Right lung (tissue), 2 donors: ENCODE measurements at regions not wholly inside any gene's neighbourhood (a gene's known extent, or its start where the extent isn't known, plus 50 kb on each side); places are given as distances from the start of the nearest gene placed in this dataset.
A peak's percentile ranks its signal among the peaks of the same experiment; 100 is the strongest.

ENCODE experiments used
- DNase-seq, 2 donors: peaks; one replicate each; pipeline ENCODE4 v3.0.0-alpha.2; 2013

DNA sequence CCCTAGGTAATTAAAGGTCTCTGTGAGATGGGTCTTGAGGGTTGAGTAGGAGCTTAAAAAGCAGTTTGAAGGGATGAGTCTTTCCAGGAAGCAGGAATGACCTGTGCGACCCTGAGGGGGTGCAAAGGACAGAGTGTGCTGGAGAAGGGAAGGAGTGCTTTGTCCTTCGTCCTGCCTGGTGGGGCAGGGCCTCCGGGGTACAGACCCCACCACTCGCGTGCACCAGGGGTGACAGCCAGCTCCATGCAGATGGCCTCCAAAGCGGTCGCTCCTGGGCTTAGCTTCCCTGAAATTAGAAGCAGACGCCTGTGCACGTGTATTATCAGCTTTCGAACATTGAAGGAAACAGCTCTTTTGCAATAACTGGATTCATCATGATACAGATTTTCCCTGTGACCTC is 959.8 kb downstream of the BRD1 start:
- no peak for DNase-seq

DNA sequence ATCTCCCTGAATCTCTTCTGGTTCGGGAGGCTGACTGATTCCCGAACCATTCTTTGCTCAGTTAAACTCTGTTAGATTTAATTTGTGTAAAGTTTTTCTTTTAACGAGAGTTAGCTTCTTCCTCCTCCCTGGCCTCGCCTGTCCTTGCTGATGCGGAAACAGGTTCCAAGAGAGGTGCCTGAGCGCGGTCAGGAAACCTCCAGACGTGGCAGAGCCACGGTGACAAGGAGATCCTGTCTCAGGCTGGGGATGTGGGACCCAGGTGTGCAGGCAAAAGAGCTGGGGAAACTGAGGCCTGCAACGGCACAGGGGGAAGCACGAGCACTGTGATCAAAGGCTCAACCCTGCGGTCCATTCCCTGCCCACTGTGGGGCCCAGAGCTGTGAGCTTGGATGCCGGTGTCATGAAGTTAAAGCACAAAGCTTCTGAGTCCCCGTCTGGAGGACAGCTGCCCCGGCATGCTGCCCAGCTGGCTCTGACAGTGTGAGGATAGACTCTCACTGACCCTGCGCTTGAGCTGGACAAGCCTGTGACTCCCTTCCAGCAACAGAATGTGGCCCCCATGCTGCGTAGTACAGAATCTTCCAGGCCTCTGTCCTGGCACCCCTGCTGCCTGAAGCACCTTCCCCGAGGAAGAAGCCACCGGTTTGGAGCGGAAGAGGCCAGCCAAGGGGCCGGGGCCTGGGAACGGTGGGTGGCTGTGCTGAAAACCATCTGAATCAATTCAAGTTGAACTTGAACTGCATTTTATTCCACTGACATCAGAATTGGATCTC is 960.6 kb downstream of the BRD1 start:
- DNase-seq = peak; percentile 13 to 36

DNA sequence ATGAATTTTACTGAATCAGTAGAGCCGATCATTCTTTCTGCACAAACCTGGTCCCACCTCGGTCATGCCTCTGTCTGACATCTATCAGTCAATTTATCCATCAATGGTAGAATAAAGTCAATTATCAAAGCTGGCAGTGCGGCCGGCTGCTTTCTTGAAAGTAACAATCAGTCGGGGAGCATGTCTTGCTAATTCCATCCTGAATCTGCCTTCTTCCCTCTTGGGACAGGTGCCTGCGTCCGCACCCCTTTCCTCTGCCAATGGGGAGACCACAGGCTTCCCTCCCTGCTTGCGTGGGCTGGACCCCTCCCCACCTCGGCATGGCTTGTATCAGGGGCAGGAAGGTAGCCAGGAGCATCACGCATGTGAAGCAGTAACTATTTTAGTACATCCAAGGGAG is 962.9 kb downstream of the BRD1 start:
- DNase-seq = no peak

DNA sequence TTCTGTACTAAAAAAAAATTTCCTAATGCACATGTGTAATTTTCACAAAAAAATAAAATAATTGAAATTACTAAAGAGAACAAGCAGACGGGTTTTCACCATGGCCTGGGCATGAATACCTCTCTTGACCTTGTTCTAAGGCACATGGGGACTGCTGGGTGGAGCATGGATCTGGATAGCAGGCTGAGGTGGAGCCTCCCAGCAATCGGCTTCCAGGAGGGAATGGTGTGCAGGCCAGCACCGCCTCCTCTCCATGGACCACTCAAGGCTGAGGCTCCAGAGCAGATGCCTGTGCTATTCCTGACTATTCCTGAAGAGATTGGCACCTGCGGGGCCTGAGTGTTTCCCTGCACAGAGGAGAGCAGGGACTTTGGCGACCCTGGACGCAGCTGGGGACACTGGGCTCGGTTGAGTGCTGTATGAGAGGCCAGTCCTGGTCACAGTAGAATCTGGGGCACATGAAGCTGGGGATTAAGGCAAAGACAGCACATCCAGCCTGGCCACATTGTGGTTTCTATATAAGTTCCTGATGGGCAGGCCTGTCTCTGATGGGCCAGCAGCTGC is 963.6 kb downstream of the BRD1 start:
- no peak for DNase-seq

DNA sequence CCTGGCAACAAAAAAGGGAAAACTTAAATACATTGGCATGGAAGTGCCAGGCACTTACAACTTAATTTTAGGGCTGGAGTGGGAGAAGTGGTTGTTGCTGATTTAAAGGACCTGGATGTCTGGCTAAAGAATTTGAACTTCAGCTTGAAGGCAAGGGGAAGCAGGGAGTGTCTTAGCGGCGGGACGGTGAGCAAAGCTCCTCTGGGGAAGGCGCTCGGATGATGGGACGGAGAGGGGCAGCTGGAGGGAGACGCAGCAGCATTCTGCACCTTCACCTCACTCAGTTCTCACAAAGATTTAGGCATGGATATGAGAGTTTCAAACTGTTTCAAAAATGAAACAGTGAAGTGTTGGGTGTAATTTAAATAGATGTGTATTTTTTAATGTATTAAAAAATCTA is 967.1 kb downstream of the BRD1 start:
- no peak for DNase-seq

DNA sequence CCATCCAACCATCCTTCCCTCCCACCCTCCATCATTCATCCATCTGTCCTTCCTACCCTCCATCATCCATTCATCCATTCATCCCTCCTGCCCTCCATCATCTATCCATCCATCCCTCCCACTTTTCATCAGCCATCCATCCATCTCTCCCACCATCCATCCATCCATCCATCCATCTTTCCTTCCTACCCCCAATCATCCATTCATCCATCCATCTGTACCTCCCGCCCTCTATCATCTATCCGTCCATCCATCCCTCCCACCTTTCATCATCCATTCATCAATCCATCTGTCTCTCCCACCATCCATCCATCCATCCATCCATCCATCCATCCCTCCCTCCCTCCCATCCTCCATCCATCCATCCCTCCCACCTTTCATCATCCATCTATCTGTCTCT is 968.8 kb downstream of the BRD1 start:
- DNase-seq = no peak

DNA sequence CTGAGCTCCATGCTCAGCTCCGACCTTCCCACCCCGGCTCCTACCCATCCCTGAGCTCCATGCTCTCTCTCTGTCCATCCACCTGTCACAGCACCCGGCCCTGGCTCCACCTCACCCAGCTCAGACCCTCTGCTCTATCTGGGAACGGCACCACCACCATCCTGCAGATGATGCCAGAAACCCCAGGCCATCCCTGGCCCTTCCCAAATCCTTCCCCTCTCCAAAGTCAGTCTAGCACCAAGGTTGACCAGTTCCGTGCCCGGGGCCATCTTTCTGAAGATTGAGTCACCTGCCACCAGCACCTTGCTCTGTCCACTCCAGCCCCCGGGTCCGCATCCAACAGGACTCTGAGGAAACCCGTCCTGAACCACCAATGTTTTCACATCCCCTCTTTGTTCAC is 969.6 kb downstream of the BRD1 start:
- no peak for DNase-seq

DNA sequence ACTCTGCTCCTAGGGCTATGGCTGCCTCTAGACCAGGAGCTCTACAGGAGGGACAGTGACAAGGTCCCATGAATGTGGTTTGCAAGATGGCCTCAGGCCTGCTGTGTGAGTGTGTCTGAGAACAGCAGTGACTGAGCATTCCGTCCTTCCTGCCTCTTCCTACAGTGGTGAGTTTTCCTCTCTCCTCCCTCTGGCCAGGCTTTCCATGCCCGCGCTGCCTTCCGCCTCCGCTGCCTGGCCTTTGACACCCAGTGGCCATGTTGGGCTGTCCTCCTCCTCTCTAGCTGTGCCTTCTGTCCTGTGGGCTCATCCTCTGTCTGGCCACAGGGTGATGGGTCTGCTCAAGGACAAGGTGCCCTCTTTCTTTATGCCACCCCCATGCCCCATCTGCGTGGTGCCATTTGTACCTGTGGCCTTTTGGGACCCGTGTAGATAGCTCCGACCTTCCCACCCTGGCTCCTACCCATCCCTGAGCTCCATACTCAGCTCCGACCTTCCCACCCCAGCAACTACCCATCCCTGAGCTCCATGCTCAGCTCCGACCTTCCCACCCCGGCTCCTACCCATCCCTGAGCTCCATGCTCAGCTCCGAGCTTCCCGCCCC is 970.4 kb downstream of the BRD1 start:
- DNase-seq = no peak

DNA sequence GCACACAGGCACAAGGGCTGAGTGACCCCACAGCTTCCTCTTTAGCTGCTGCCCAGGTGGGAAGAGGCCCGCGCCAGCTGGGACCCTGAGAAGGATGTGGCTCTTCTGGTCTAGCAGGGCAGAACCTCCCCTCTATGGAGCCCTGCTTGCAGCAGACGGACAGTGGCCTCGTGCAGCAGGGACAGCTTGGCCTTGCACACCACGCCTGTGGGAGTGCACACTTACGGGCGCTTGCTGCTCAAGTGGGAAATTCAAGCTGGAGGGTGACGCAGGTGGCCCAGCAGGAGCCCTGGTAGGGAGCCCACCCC is 971.4 kb downstream of the BRD1 start:
- no peak for DNase-seq

DNA sequence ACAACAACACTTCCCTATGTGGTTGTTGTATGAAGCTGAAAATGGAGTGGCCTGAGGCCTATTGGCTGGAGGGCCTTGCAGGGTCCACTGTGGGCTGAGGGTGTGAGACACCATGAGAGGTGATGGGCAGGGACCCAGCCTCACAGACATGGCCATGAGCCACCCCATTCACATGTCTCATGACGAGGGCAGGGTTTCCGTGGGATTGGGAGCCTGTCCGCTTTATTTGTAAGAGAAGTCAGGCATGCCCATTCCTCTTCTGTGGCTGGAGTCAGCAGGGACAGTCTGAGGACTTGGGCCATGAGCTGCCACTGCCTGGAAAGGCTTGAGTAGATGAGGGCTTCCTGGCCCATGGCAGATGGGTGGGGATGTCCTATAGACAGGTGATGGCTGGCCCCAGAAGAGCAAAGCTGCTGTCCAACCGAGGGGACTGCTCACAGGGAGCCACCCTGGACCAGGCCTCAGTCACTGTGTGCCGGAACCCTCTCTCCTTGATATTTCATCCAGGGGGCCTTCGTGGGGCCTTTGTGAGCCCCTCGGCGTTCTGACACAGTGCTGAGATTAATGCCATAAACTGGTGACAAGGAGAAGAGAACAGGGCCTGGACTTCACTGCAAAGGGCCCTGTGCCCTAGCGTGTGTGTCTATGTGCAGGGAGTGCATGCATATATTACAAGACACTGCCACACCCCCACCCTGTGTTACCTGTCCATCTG is 971.9 kb downstream of the BRD1 start:
- no peak for DNase-seq

DNA sequence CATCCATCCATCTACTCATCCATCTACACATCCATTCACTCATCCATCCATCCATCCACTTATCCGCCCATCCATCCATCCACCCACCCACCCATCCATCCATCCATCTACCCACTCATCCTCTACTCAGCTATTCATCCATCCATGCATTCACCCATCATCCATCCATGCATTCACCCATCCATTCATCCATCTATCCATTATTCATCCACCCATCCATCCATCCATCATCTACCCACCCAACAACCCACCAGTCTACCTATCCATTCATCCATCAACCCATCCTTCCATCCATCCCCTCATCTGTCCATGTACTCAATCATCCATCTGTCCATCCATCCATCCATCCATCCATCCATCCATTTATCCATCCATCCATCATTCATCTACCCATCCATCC is 972.7 kb downstream of the BRD1 start:
- no peak for DNase-seq

DNA sequence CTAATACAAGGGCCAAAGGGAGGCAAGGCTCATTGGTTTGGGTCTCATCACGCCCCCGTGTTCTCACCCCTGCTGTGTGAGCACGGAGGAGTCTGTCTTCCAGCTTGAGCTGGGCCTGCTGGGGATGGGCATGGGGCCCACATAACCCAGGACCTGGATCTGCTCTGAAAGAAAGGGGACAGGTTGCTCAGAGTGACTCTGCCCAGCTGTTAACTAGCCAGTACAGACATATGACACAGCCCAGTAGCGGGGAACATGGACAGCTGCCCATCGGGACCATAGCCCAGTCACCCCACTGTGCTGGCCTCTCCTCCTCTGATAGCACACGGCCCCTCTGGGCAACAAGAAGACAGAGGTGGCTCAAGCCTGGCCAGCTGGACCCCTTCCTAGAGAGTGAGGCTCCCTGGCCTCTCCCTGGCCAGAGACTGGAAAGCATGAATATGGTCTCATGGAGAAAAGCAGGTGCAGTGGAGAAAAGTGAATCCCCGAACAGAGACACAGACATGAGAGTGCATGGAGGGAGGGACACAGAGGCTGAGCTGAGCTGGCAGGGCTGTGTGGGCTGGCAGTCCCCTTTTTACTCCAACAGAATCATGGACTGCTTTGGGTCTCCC is 973.9 kb downstream of the BRD1 start:
- DNase-seq = no peak

DNA sequence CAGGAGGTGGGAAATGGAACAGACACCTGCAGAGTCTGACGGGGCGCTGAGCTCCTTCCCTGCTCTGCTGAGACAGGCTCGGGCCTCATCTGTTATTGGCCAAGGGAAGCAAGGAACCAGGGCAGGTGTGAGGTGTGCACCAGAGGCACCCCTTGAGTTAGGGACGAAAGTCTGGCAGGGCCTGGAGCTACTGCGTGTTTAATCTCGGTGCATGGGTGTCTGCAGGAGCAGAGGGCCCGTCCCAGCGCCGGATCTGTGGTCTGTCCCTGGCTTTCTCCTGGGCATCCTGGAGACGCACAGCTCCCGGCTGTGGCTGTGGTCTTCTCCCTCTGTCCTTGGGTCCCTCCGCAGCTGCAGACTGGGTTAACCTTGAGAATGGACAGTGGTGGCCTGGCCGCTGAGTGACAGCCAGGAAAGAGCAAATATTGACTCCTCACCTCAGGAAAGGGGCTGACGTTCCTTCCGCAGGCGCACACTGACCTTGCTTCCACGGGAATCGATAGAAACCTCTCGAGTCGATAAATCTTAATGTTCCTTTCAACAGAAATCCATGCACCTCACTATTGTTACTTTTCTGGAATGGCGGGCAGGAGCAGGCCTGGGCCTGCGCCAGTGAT is 975.6 kb downstream of the BRD1 start:
- DNase-seq = no peak

DNA sequence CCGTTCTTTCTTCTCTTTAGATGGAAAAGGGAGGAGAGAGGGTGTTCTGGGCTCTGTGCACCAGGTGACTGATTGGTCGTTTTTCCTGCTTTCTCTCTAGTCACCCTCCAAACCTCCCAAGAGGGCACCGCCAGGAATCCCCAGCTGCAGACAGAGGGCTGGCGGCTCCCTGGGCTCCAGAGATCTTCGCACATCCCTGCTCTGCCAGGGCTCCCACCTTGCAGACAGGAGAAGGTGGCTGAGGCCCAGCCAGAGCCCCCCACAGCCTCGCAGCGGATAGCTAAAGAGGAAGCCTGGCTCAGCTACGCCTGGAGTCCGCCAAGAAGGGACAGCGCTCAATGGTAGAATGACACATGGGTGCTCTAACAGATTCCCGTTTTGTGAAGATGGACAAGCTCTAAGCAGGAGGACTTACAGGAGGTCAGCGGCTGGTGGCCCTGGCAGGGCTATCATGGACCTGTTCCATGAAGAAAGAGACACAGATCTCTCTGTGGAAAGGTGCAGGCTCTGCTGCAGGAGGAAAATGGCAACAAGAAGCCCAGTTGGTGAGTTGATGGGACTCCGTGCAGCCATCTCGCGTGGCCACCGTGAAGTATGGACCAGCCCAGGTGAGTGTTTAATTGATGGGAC is 976.9 kb downstream of the BRD1 start:
- no peak for DNase-seq

DNA sequence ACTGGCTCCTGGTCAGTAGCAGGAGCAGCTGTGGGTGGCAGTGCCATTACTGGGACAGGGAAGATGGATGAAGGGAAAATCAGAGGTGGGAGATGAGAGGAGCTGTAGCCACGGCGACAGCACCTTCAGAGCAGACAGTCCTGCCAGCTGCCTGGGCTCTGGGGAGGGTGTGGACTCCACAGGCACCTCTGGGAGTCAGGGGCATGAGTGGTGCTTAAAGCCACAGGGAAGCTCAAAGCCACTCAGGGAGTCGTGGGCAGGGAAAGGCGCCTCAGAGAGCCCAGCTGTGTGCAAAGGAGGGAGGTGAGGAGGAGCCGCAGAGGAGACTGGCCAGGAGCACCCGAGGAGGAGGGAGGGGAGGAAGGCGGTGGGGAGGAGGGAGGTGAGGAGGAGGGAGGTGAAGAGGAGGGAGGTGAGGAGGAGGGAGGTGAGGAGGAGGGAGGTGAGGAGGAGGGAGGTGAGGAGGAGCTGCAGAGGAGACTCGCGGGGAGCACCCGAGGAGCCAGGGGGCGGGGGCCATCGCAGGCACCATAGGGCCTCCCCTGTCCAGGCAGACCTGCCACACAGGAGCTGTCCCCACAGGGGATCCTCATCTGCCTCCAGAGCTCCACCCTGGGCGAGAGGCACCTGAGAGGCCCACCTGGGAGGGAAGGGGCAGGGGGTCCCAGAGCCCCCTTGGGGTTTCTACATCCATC is 977.6 kb downstream of the BRD1 start:
- no peak for DNase-seq

DNA sequence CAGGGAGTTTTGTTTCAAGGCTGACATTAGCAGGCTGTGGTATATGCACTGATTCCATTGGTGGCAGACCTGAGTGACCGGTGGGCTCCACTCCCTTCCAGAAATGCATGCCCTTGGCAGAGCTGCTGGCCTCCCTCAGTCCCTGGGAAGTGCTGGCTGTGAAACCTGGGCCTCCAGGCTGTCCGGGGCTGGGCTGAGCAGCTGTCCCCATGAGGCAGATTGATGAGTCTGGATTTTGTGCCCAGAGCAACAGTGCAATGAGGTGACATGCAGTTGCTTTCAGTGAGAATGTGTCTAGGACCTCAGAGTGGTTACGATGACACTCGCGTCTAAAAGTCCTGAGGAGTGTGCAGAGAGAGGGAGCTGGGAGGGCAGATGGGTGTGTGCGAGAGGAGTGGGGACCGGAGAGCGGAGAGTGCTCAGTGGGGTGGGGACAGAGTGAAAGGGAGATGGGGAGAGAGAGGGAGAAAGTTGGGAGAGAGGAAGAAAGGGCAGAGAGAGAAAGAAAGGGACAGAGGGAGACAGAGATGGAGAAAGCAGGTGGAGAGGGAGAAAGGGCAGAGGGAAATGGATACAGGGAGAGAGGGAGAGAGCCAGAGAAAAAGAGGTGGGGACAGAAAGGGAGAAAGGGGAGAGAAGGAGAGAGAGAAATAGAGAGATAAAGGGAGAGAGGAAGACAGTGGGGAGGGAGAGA is 978.3 kb downstream of the BRD1 start:
- DNase-seq = no peak

DNA sequence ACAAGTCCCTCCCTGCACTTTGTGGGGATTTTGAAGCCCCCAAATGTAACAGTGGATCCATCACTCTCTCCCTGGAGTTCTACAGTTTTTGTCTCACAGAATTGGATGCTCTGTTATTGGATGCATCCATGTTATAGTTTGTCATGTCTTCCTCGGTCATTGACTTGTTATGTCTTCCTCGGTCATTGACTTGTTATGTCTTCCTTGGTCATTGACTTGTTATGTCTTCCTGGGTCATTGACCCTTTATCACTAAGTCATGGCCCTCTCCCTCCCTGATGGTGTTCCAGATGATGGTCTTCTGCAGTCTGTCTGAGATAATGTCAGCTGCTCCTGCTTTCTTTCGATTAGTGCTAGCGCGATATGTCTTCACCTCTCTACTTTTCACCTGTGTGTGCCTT is 981.5 kb downstream of the BRD1 start:
- no peak for DNase-seq

DNA sequence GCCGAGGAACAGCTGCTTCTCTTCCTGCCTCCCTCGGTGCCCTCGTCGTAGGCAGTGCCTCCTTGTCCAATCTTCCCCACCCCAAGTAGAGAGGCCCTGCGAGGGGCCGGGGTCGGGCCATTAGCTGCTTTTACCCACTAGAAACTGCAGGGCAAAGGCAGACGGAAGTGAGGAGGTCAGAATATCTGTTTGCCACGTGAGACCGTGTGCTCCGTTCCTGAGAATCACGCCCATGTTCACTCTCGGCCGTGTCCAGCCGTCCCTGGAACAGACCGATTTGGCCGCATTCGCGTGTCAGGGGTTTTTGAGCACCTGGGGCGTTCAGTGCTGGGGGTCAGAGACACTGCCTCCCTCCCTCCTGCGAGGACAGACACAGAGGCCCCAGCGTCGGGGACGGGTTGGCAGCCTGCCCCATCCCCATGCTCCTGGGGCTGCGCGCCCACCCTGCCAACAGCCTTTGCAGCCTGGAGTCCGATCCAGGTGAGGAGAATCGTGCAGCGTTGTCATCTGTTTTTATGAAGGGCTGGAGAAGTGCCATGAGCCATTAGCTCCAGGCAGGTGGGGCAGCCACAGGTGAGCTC is 982.2 kb downstream of the BRD1 start:
- DNase-seq = no peak

DNA sequence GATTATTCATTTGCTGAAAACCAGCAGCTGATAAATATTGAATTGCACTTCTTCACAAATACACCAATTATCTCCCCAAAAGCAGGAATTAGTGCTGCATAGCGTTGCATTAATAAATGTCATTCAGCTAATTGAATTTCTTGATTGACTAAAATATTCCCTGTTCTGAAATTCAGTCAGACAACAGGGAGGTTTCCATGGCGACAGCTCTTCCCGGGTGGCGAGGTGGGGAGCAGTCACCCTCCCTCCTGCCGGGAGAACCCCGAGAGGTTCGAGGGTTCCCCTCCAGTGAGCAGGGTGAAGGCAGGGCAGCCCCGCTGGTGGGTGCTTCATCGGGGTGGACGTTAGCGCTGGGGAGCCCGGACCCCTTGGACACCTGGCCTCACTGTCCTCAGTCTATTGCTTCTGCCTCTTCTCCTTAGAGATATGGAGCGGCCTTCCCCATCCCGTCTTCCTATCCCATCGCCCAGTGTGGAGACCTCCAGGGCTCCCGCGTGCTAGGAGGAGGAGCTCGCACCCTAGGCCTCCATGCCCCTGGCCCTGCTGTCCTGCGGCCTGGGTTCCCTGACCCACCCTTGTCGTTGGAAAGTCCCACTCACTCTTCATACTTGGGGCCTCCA is 983.5 kb downstream of the BRD1 start:
- no peak for DNase-seq

DNA sequence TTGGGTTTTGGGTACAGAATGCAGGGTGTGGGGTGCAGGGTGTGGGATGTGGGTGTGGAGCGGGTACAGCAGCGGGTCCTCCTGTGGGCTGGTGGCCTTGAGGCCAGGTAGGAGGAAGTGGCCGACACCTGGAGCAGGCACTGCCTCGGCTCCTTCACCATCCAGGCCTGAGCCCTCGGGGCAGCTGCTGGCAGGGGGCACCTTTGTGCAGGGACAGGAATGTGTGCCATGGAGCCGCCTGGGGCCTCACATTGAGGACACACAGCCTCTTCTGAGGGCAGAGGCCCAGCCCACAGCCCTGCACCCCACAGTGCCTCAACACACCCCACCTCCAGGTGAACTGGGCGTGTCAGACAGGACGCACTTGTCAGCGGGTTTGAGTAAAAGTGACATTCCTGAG is 984.0 kb downstream of the BRD1 start:
- no peak for DNase-seq
